HG03196 (cell line): ENCODE measurements at regions not wholly inside any gene's neighbourhood (a gene's known extent, or its start where the extent isn't known, plus 50 kb on each side); places are given as distances from the start of the nearest gene placed in this dataset.
"Not testable (repeated sequence)": the region's sequence is repeated elsewhere in the genome, so short reads cannot be mapped to it uniquely, and the experiment has no call there.

Experiments used
- ATAC-seq: cut with Tn5 transposase; IDR thresholded peaks from one replicate; pipeline ENCODE4 v1.9.1; 2021; ENCODE audit not compliant: unreplicated experiment

GRCh38 chr14:105883066-105884005 lies 357.0 kb downstream of the TMEM121 start:
- no peak for ATAC-seq

DNA sequence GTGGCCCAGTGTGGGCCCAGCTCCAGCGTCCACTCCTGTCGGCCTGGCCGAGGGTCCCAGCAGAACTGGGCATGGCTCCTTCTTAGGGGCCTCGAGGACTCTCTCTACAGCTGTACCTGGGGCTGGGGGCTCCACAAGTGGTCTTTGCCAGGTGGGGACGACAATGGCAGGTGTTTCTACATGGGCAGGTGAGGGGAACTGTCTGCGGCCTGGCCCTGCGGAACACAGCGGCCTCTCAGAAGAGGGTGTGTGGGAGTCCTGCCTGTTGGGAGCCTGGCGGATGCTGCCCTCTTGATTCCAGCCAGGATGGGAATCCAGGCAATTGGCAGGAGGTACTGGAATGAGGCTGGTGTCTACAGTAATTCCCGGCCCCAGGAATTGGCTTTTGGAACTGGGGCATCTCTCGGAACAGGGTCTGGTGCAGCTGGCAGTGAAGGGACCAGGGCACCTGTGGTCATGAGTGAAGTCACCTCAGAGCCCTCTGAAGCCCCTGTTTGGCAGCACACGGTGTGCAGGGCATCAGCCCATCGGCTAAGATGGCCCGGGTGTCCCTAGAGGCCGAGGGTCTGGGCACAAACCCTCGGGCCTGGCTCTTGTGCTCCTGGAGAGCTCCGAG lies 357.9 kb downstream of the TMEM121 start:
- not testable (repeated sequence) for ATAC-seq

DNA sequence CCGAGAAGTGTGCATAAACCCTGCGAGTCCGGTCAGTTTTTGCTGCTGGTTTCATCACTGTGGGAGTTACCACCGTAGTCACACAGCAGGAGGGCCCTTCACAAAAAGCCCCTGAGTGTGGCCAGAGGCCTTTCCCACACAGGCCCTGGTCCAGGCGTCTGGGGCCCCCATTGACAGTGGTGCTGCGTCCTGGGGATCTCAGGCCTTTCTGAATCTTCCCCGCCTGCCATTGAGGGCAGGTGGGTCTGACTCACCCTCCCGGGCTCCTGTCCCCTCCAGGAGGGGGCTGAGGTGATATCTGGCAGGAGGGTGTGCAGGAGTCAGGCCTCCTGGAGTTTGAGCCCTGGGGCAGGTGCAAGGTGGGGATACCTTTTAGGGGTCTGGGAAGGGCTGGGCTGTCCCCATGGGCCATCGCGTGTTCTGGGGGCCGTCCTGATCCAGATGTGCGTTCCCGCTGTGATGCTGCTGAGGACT lies 358.5 kb downstream of the TMEM121 start:
- no peak for ATAC-seq

GRCh38 chr14:105885561-105886320 lies 359.4 kb downstream of the TMEM121 start:
- ATAC-seq, result no peak

GRCh38 chr14:105886791-105887191 lies 360.4 kb downstream of the TMEM121 start:
- ATAC-seq, result not testable (repeated sequence)

GRCh38 chr14:105887692-105888091 lies 361.3 kb downstream of the TMEM121 start:
- ATAC-seq, result no peak

- no peak for ATAC-seq
Observed at GRCh38 chr14:105888151-105888550, 361.8 kb downstream of the TMEM121 start.

- ATAC-seq, result no peak
Observed at GRCh38 chr14:105888784-105889665, 362.6 kb downstream of the TMEM121 start.

DNA sequence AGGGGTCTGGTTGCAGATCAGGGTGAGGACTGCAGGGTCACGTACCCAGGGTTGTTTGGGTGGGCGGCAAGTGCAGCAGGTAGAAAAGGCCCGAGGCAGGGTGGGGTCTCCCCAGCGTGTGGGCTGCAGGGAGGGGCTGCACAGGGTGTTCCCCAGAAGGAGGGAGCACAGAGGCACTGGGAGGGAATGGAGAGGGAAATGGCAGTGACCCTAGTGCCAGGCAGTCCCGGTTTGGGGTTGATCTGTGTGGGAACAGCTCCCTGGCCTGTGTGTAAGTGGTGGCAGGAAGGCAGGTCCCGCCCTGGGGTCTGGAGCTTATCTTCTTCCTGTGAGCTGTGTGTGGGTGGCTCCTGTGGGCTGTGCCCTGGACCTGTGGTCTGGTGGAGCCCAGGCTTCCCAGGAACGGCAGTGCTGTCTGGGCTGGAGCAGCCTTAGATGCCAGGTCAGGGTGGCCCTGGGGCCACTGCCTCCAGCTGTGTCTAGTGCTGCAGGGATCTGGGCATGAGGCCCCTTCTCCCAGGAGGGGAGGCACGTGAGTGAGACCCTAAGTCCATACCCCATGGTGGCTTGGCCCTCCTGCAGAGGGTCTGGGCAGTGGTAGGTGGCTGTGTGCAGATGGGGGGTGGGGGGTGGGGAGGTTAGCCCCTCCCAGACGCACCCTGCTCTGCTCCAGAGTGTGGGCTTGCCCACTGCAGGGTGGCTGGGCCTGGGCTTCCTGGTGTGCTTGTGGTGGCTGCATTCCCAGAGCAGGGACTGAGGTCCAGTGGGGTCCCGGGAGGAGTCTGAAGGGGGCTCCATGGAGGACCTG lies 363.5 kb downstream of the TMEM121 start:
- no peak for ATAC-seq

DNA sequence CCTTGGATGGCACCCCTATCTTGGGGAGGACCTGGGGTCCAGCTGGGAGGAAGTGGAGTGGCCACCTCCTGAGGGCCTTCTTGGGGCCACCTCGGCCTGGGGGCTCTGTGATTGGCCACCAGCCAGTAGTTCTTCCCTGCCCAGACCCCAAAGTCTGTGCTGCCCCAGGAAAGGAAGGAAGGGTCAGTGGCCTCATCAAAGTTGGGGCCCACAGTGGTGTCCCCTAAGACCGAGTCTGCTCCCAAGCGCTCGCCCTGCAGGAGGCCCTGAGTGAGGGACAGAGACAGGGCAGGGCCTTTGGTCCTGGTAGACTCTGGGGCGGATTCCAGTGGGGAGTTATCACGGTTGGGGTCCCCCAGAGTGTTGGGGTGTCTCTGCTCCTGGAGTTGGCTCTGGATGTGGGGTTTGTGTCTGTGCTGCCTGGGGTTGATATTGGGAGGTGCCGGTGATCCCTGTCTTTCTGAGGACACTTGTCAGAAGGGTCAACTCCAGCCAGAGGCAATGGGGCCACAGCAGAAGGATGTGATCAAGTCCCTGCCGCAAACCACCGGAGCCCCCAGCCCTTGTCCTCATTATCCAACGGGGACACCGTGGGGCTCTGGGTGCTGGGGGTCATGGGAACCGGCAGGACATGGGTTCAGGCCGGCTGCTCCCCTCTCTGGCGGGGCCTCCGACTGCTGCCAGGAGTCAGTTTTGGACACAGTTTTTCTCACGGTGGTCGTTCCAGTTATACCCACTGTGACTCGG lies 364.3 kb downstream of the TMEM121 start:
- no peak for ATAC-seq

DNA sequence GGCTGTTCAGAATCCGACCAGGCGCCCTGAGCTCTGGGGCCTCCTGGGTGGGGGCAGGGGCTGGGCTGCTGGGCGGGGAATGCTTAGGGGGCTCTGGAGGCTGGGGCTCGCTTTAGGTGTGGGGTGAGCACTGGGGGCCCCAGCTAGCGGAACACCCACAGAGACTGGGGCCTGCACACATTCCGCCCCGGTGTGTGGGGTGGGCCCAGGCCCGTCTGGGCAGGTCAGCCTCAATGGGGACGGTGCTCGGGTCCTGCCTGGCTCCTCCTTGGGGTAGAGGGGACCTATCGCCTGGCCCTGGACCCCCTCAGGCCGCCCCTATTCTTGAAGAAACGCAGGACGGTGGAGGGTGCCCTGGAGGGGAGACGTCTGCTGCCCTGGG lies 364.8 kb downstream of the TMEM121 start:
- no peak for ATAC-seq

DNA sequence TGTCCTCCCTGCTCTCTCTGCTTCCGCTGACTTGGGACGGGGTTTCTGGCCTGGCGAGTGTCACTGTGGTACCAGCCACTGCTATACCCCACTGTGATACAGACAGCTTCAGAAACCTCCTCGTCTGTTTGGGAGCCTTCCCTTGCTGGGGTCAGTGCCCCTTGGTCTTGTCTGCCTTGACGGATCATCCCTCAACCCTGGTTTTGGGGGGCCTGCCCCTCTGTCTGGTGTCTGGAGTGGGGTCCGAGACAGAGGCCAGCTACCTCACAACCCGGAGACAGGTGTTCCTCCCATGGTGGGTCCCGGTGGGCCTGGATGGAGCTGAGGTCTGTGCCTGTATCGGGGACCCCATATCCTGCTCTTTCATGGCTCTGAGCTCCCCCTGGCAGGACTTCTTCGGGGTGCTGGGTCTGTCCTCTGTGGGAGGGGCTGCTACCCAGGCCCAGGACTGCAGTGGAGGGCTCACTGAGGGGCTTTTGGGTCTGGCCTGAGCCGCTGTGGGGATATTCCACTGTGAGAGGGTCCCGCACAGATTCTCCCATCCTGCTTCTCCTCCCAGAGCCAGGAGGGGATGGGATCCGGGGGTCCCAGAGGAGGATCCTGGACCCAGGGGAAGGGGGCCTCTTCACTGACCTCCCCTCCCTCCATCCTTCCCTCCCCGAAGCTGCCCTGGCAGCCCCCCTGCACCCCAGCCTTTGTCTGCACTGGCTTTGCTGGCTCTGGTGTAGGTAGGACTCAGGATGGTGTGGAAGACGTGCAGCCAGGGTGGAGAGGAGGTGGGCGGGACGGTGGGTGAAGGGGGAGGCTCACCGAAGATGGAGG lies 365.5 kb downstream of the TMEM121 start:
- ATAC-seq, result no peak

DNA sequence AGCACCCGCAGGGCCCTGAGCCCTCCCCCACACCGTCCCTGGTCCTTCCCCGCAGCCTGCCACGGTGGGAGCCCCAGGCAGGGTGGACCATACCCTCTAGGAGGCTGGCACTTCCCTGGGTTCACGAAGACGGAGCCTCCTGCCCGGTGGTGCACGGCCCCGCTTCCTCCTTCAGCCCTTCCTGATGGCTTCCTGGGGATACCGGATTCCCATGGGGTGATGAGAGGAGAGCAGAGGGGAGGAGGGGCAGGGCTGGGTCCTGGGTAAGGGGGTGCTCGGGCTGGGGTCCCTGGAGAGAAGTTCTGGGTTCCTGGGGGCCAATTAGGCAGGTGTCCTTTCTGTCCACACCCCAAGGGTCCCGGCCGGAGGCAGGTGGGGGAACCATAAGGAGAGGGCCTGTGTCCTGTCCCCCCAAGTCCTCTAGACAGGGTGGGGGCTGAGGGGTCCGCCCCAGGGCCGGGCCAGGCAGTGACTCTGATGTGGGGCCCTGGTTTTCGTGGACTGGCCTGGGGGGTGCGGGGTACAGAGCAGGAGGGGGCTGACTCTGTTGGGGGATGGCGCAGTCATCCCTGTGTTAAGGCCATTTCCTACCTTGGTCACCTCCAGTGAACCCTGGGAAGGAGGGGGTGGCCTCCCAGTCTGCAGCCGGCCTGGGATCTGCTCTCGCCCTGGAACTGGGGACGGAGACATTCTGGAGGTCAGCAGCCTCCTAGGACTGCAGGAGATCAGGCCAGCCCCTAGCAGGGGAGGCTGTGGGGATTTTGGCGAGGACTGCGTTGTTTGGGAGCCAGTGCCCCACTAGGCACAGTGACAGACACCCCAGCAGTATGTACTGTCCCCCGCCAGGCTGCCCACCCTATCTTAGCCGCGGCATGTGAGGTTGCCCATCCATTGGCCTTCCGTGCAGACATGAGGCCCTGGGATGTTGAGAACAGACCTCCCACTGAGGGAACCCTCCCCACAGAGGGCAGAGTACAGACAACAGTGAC lies 366.4 kb downstream of the TMEM121 start:
- ATAC-seq, result not testable (repeated sequence)

- ATAC-seq, result not testable (repeated sequence)
Observed at GRCh38 chr14:105893686-105894085, 367.3 kb downstream of the TMEM121 start.

- ATAC-seq, result no peak
Observed at GRCh38 chr14:105894125-105894977, 368.0 kb downstream of the TMEM121 start.
